Fibroblast of villous mesenchyme (primary cell): ENCODE measurements at regions not wholly inside any gene's neighbourhood (a gene's known extent, or its start where the extent isn't known, plus 50 kb on each side); places are given as distances from the start of the nearest gene placed in this dataset.

Experiments
- DNase-seq: peaks from one replicate; pipeline ENCODE4 v3.0.0-alpha.2; 2010; ENCODE audit warnings: low read depth
- H3K4me3 ChIP-seq: 2 replicates; pipeline ENCODE4 v1.5.1; 2011; ENCODE audit warnings: low read depth, mild to moderate bottlenecking, low read length
- TF ChIP-seq, protein P1 (sequence below): IDR thresholded peaks from 2 replicates; pipeline ENCODE4 v1.5.1; 2012; ENCODE audit warnings: low read depth, mild to moderate bottlenecking, low read length; ENCODE audit not compliant: insufficient read depth

DNA sequence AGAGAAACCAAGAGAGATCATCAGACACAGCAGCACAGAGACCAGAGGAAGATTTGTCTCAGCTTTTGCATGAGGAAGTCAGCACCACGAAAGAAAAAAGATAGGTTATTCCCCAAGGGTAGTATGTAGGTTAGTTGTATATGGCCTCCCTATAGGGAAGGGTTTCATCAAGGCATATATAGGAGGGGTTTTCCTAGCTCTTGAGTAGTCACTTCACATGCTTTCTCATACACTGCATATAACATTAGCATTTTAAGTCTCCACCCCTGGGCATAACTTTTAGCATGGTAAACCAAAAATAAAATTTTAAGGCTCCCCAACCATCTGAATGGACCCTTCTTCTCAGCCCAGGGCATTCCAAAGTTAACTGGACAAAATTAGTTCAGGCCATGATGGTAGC is 1571.6 kb upstream of the ACO1 start:
- TF ChIP-seq, protein P1, sequence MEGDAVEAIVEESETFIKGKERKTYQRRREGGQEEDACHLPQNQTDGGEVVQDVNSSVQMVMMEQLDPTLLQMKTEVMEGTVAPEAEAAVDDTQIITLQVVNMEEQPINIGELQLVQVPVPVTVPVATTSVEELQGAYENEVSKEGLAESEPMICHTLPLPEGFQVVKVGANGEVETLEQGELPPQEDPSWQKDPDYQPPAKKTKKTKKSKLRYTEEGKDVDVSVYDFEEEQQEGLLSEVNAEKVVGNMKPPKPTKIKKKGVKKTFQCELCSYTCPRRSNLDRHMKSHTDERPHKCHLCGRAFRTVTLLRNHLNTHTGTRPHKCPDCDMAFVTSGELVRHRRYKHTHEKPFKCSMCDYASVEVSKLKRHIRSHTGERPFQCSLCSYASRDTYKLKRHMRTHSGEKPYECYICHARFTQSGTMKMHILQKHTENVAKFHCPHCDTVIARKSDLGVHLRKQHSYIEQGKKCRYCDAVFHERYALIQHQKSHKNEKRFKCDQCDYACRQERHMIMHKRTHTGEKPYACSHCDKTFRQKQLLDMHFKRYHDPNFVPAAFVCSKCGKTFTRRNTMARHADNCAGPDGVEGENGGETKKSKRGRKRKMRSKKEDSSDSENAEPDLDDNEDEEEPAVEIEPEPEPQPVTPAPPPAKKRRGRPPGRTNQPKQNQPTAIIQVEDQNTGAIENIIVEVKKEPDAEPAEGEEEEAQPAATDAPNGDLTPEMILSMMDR, result no peak
- no peak for DNase-seq
- no peak overlapping the region for H3K4me3 ChIP-seq

DNA sequence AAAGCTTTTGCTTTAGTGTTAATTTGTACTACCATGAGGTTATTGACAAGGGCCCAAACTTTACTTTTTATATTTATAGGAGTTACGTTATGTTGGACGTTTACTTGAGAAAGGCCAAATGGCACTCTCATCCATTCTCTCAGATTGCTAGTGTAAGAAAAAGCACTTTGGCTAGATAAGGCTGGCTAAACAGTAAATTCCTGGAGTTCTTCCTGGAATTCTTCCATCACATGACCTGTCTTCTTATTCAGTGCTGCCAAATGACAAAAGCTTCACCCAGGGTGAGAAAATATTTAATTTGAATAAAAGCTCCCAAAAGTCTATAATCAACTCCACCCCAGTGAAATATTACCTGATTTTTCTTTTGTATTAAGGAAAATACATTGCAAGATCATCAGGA is 1568.9 kb upstream of the ACO1 start:
- no peak for DNase-seq
- TF ChIP-seq, protein P1, result no peak
- no peak overlapping the region for H3K4me3 ChIP-seq

DNA sequence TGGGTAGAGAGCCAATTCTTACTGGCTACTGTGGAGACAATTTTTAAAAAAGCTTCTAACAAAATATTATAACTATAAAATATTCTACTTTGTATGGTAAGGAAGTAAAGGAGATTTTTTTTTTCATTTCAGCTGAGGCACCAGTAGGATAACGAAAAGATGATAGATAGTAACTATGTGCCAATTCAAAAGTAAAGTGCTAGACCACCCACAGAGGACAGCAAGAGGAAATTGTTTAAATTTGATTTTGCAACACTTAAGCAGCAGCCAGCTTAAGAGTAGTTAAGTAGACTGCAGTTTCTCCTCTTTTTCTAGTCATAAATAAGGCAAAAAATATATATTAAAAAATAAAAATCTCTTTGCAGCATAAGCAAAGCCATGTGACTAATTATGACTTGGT is 1539.3 kb upstream of the ACO1 start:
- H3K4me3 ChIP-seq, result no peak overlapping the region
- DNase-seq, result no peak

DNA sequence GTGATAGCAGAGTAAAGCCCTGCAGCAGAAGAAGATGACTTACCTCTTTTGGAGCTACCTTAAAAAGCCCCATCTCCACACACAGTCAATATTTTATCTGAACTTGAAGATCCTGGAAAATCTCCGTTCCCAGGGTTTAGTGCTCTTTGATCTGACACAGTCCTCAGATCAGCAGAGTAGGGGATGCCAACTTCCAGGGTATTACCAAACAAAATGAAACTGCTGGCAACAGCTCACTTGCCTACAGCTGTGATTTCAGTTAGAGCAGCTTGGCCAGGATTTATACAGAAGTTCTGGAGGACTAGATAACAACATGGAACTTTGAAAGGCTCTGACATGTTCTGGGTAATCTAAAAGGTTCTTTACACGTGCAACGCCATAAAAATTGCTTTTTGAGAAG is 1537.8 kb upstream of the ACO1 start:
- TF ChIP-seq, protein P1, result no peak
- no peak overlapping the region for H3K4me3 ChIP-seq

More for the DNA sequence above, 1539.3 kb upstream of the ACO1 start:
- TF ChIP-seq, protein P1, result no peak

GRCh38 chr9:30851600-30851999 is 1532.8 kb upstream of the ACO1 start:
- TF ChIP-seq, protein P1, result no peak
- no peak for DNase-seq
- no peak overlapping the region for H3K4me3 ChIP-seq

More for the DNA sequence above, 1537.8 kb upstream of the ACO1 start:
- no peak for DNase-seq

DNA sequence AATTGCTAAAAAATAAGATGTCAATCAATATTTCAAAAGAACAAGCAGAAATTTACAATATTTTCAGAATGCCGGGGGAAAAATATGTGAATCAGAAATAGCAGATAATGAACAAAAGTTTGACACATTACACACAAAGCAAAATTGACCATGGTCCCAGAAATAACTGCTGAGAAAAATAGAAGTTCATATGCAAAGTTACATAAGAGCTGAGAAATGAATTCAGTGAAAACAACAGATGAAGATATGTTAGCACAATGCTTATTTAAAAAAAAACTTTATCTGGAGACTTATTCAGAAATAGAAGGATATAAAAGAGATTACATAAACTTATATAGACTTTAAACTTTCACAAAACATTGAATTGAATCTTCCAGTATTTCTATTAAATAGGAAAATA is 1483.7 kb upstream of the ACO1 start:
- H3K4me3 ChIP-seq, result no peak overlapping the region
- TF ChIP-seq, protein P1, result no peak
- no peak for DNase-seq

GRCh38 chr9:30913331-30913730 is 1471.1 kb upstream of the ACO1 start:
- TF ChIP-seq, protein P1, result no peak
- no peak for DNase-seq

More at GRCh38 chr9:30913331-30913730, 1471.1 kb upstream of the ACO1 start:
- no peak overlapping the region for H3K4me3 ChIP-seq
